HEK293 (cell line): ENCODE measurements at regions not wholly inside any gene's neighbourhood (a gene's known extent, or its start where the extent isn't known, plus 50 kb on each side); places are given as distances from the start of the nearest gene placed in this dataset.

Experiments
- CTCF ChIP-seq: fragments of 450-650 bp; formaldehyde crosslinking; IDR thresholded peaks from 2 replicates; pipeline ENCODE4 v1.5.1; 2016; ENCODE audit warnings: missing biosample characterization, missing genetic modification characterization
- HOXA7 ChIP-seq: sonication (generic); formaldehyde crosslinking; IDR thresholded peaks from 2 replicates; pipeline ENCODE4 v1.8.1; 2022; ENCODE audit warnings: missing genetic modification reagents, borderline replicate concordance
- MYNN ChIP-seq: fragments of 450-650 bp; formaldehyde crosslinking; IDR thresholded peaks from 2 replicates; pipeline ENCODE4 v1.5.1; 2016; ENCODE audit warnings: missing biosample characterization, missing genetic modification characterization, borderline replicate concordance
- REST ChIP-seq: fragments of 450-650 bp; formaldehyde crosslinking; IDR thresholded peaks from 2 replicates; pipeline ENCODE4 v1.5.1; 2016; ENCODE audit warnings: missing biosample characterization, missing genetic modification characterization
- TCF7L2 ChIP-seq: IDR thresholded peaks from 2 replicates; pipeline ENCODE4 v1.6.1; 2011; ENCODE audit warnings: low read depth, mild to moderate bottlenecking, inconsistent platforms, low read length, moderate library complexity, borderline replicate concordance
- YY1 ChIP-seq: fragments of 450-650 bp; formaldehyde crosslinking; IDR thresholded peaks from 2 replicates; pipeline ENCODE4 v1.5.1; 2018; ENCODE audit warnings: missing biosample characterization, missing genetic modification characterization
- ZNF138 ChIP-seq: fragments of 450-650 bp; formaldehyde crosslinking; IDR thresholded peaks from 2 replicates; pipeline ENCODE4 v1.5.1; 2016; ENCODE audit warnings: missing biosample characterization, missing genetic modification characterization, borderline replicate concordance
- ZNF544 ChIP-seq: fragments of 450-650 bp; formaldehyde crosslinking; IDR thresholded peaks from 2 replicates; pipeline ENCODE4 v1.5.0; 2017; ENCODE audit warnings: missing biosample characterization, missing genetic modification characterization
- ZNF645 ChIP-seq: fragments of 450-650 bp; formaldehyde crosslinking; IDR thresholded peaks from 2 replicates; pipeline ENCODE4; 2016; ENCODE audit warnings: missing biosample characterization, missing genetic modification characterization
- ZNF747 ChIP-seq: fragments of 450-650 bp; formaldehyde crosslinking; IDR thresholded peaks from 2 replicates; pipeline ENCODE4 v1.5.1; 2016; ENCODE audit warnings: missing biosample characterization, missing genetic modification characterization
- ZSCAN23 ChIP-seq: fragments of 450-650 bp; formaldehyde crosslinking; IDR thresholded peaks from 2 replicates; pipeline ENCODE4 v1.5.1; 2016; ENCODE audit warnings: missing biosample characterization, missing genetic modification characterization
- ZSCAN5A ChIP-seq: fragments of 450-650 bp; formaldehyde crosslinking; IDR thresholded peaks from 2 replicates; pipeline ENCODE4 v1.5.1; 2016; ENCODE audit warnings: missing biosample characterization, missing genetic modification characterization

GRCh38 chr5:155783246-155783645 lies 543.7 kb upstream of the SGCD start:
- TF ChIP-seq CTCF (tag by site-specific recombination) = no peak
- no peak for TF ChIP-seq HOXA7 (CRISPR knock-in tag)
- TF ChIP-seq ZNF138 (tag by site-specific recombination) = no peak
- no peak for TF ChIP-seq ZNF645 (tag by site-specific recombination)
- TF ChIP-seq ZNF544 (tag by site-specific recombination) = no peak
- no peak for TF ChIP-seq TCF7L2
- TF ChIP-seq ZNF747 (tag by site-specific recombination) = no peak
- no peak for TF ChIP-seq MYNN (tag by site-specific recombination)
- TF ChIP-seq ZSCAN23 (tag by site-specific recombination) = no peak
- no peak for TF ChIP-seq REST (tag by site-specific recombination)
- no peak for TF ChIP-seq YY1
- TF ChIP-seq ZSCAN5A (tag by site-specific recombination) = no peak
